ENCODE measurements at regions not wholly inside any gene's neighbourhood (a gene's known extent, or its start where the extent isn't known, plus 50 kb on each side); places are given as distances from the start of the nearest gene placed in this dataset.

DNA sequence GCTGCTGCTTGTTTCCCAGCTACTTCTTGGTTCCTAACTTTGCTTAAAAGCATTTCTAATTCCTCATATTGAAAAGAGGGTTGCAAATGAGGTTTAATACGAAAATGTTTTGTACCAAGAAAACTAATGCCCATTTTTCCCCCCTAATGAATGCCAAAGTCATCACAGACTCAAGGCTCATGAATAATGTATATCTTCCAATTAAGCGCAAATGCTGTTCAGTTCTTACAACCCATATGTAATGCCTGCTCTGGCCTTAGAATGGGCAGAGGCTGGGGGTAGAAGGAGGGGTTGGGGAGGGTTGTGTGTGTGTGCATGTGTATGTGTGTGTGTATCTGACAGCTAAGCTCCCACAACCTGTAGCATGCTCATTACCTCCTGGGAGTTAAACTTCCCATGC, 901.7 kb downstream of the KCNMA1 start:
- H3K27ac ChIP-seq (ENCODE audit: low read depth, low read length), result no peak overlapping the region
- H3K27me3 ChIP-seq (ENCODE audit: insufficient read depth, low read length), result no peaks in the 10 kb centered on the region
- peaks cover 9% of the 10 kb centered on the region; the same call in 1 of the 2 replicates for H3K4me1 ChIP-seq (ENCODE audit: insufficient read depth, low read length)
- no peak overlapping the region for H3K9ac ChIP-seq (ENCODE audit: low read depth, low read length)
- H3K36me3 ChIP-seq (ENCODE audit: insufficient read depth, low read length), result no peaks in the 10 kb centered on the region
- 92% methylated on average over 2 of the region's 2 CpGs for WGBS
- H3K4me3 ChIP-seq (ENCODE audit: low read length), result no peak overlapping the region
- 0 out of 2 replicates have a peak, but pooled peaks cover 4% of the 10 kb centered on the region for H3K9me3 ChIP-seq (ENCODE audit: insufficient read depth, low read depth, low read length)

GRCh38 chr10:76733441-76733936, 904.1 kb downstream of the KCNMA1 start:
- H3K4me1 ChIP-seq (ENCODE audit: insufficient read depth, low read length), result peaks cover under 1% of the 10 kb centered on the region; the same call in 1 of the 2 replicates
- no peaks in the 10 kb centered on the region for H3K27me3 ChIP-seq (ENCODE audit: insufficient read depth, low read length)
- H3K4me3 ChIP-seq (ENCODE audit: low read length), result no peak overlapping the region
- H3K9me3 ChIP-seq (ENCODE audit: insufficient read depth, low read depth, low read length), result 0 out of 2 replicates have a peak, but pooled peaks cover 4% of the 10 kb centered on the region
- no peaks in the 10 kb centered on the region for H3K36me3 ChIP-seq (ENCODE audit: insufficient read depth, low read length)
- WGBS, result 96% methylated on average over 5 of the region's 5 CpGs
- H3K9ac ChIP-seq (ENCODE audit: low read depth, low read length), result no peak overlapping the region
- no peak overlapping the region for H3K27ac ChIP-seq (ENCODE audit: low read depth, low read length)

- 98% methylated on average over 3 of the region's 3 CpGs for WGBS
- no peak overlapping the region for H3K4me3 ChIP-seq (ENCODE audit: low read length)
- no peaks in the 10 kb centered on the region for H3K27me3 ChIP-seq (ENCODE audit: insufficient read depth, low read length)
- no peaks in the 10 kb centered on the region for H3K4me1 ChIP-seq (ENCODE audit: insufficient read depth, low read length)
- no peak overlapping the region for H3K27ac ChIP-seq (ENCODE audit: low read depth, low read length)
- H3K36me3 ChIP-seq (ENCODE audit: insufficient read depth, low read length), result no peaks in the 10 kb centered on the region
- H3K9ac ChIP-seq (ENCODE audit: low read depth, low read length), result no peak overlapping the region
- H3K9me3 ChIP-seq (ENCODE audit: insufficient read depth, low read depth, low read length), result 0 out of 2 replicates have a peak, but pooled peaks cover 4% of the 10 kb centered on the region
These were observed 905.3 kb downstream of the KCNMA1 start for GRCh38 chr10:76732306-76732705.

DNA sequence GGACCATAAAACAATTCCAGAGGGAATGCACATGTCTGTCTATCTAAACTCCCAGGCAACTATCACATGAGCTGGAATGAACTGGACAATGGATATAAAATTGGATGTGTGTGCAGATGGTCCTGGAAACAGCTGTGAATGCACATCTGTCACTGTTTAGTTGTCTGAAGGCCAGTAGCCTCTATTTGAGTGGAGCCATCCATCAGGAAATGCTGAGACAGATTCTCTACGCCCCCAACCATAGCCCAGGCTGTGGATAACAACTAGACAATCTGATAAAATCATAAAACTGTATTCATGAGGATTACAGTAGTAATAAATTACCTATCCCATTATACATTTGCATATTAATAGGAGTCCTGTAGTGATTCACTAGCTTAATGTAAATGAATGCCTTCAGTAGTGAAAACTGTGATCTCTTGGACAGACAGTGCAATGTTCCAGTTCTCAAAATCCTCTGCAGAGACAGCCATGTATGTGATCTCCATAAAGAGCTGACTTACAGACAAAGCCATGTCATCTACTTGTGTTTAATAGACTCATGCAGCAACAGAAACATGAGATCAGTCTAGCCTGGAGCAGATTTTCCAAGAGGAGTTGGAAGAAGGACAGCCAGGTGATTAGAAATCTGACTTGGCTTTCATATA, 907.6 kb downstream of the KCNMA1 start:
- Histone ChIP-seq H3K27ac (ENCODE audit: low read depth, low read length) (no peak overlapping the region), H3K9ac (ENCODE audit: low read depth, low read length) (no peak overlapping the region), H3K4me1 (ENCODE audit: insufficient read depth, low read length) (no peaks in the 10 kb centered on the region), H3K9me3 (ENCODE audit: insufficient read depth, low read depth, low read length) (0 out of 2 replicates have a peak, but pooled peaks cover 4% of the 10 kb centered on the region), H3K36me3 (ENCODE audit: insufficient read depth, low read length) (no peaks in the 10 kb centered on the region), H3K4me3 (ENCODE audit: low read length) (no peak overlapping the region), H3K27me3 (ENCODE audit: insufficient read depth, low read length) (no peaks in the 10 kb centered on the region)
- WGBS, result 86% methylated on average over 1 of the region's 1 CpG

DNA sequence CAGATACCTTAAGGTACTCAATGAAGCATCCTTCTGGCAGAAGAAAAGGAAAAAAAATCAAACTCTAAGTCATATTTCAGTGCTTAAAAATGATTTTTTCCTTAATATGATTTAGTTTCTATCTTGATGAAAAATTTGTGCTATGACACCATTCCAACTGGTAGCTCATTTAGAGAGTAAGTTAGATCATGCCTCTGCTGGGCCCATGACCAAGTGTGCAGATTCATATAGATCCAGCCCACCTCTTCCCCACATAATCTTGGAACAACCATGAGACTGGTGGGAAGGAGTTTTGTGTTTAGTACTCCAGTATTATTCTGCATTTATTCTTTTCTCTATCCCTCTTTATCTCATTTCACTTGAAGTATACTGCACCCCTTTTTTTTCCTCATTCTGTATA, 908.3 kb downstream of the KCNMA1 start:
- Histone ChIP-seq H3K4me1 (ENCODE audit: insufficient read depth, low read length) (0 out of 2 replicates have a peak, but pooled peaks cover under 1% of the 10 kb centered on the region), H3K27me3 (ENCODE audit: insufficient read depth, low read length) (no peaks in the 10 kb centered on the region), H3K36me3 (ENCODE audit: insufficient read depth, low read length) (no peaks in the 10 kb centered on the region), H3K9ac (ENCODE audit: low read depth, low read length) (no peak overlapping the region), H3K27ac (ENCODE audit: low read depth, low read length) (no peak overlapping the region), H3K4me3 (ENCODE audit: low read length) (no peak overlapping the region), H3K9me3 (ENCODE audit: insufficient read depth, low read depth, low read length) (0 out of 2 replicates have a peak, but pooled peaks cover 4% of the 10 kb centered on the region)

DNA sequence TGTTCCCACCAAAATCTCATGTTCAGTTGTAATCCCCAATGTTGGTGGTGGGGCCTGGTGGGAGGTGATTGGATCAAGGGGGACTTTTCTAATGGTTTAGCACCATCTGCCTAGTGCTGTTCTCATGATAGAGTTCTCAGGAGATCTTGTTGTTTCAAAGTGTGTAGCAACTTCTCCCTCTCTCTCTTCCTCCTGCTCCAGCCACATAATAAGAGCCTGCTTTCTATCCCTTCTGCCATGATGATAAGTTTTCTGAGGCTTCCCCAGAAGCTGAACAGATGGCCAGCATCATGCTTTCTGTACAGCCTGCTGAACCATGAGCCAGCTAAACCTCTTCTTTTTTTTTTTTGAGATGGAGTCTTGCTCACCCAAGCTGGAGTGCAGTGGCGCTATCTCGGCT, 910.6 kb downstream of the KCNMA1 start:
- H3K27me3 ChIP-seq (ENCODE audit: insufficient read depth, low read length), result no peaks in the 10 kb centered on the region
- 0 out of 2 replicates have a peak, but pooled peaks cover 4% of the 10 kb centered on the region for H3K9me3 ChIP-seq (ENCODE audit: insufficient read depth, low read depth, low read length)
- no peak overlapping the region for H3K27ac ChIP-seq (ENCODE audit: low read depth, low read length)
- 100% methylated on average over 2 of the region's 2 CpGs for WGBS
- no peak overlapping the region for H3K9ac ChIP-seq (ENCODE audit: low read depth, low read length)
- no peak overlapping the region for H3K4me3 ChIP-seq (ENCODE audit: low read length)
- H3K4me1 ChIP-seq (ENCODE audit: insufficient read depth, low read length), result peaks cover 14% of the 10 kb centered on the region
- no peaks in the 10 kb centered on the region for H3K36me3 ChIP-seq (ENCODE audit: insufficient read depth, low read length)

GRCh38 chr10:76723844-76724243, 913.8 kb downstream of the KCNMA1 start:
- Histone ChIP-seq H3K4me3 (ENCODE audit: low read length) (no peak overlapping the region), H3K36me3 (ENCODE audit: insufficient read depth, low read length) (no peaks in the 10 kb centered on the region), H3K27ac (ENCODE audit: low read depth, low read length) (no peak overlapping the region), H3K9me3 (ENCODE audit: insufficient read depth, low read depth, low read length) (no peaks in the 10 kb centered on the region), H3K4me1 (ENCODE audit: insufficient read depth, low read length) (peaks cover 14% of the 10 kb centered on the region), H3K27me3 (ENCODE audit: insufficient read depth, low read length) (no peaks in the 10 kb centered on the region), H3K9ac (ENCODE audit: low read depth, low read length) (no peak overlapping the region)
- WGBS, result 58% methylated on average over 9 of the region's 9 CpGs

DNA sequence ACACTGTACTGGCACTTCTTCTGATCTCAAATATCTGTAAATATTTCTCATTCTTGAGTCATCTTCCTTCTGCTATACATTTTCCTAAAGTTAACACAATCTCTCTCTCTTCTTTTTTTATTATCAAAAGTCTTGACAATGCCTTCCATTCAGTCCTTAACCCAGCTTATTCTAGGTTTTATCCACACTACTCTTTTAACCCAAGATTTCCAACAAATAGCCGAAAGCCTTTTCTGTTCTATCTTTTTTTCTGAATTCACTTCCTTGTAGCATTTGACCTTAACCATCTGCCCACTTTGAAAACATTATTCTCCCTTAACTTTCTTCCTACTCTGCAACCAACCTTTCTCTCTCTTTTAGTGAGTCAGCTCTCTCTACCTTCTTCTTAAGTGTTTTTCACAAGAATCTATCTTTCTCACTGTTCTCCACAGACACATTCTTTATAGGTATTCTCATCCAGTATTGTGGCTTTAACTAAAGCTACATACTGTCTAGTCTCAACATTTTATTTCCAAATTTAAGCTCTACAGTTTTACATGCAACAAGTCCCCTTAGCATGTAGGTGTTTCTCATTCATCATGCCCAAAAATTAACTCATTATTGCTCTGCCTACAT, 915.6 kb downstream of the KCNMA1 start:
- 95% methylated on average over 1 of the region's 1 CpG for WGBS
- H3K36me3 ChIP-seq (ENCODE audit: insufficient read depth, low read length), result no peaks in the 10 kb centered on the region
- H3K4me1 ChIP-seq (ENCODE audit: insufficient read depth, low read length), result peaks cover 14% of the 10 kb centered on the region
- H3K9me3 ChIP-seq (ENCODE audit: insufficient read depth, low read depth, low read length), result no peaks in the 10 kb centered on the region
- H3K27ac ChIP-seq (ENCODE audit: low read depth, low read length), result no peak overlapping the region
- no peaks in the 10 kb centered on the region for H3K27me3 ChIP-seq (ENCODE audit: insufficient read depth, low read length)
- H3K4me3 ChIP-seq (ENCODE audit: low read length), result no peak overlapping the region
- H3K9ac ChIP-seq (ENCODE audit: low read depth, low read length), result no peak overlapping the region

DNA sequence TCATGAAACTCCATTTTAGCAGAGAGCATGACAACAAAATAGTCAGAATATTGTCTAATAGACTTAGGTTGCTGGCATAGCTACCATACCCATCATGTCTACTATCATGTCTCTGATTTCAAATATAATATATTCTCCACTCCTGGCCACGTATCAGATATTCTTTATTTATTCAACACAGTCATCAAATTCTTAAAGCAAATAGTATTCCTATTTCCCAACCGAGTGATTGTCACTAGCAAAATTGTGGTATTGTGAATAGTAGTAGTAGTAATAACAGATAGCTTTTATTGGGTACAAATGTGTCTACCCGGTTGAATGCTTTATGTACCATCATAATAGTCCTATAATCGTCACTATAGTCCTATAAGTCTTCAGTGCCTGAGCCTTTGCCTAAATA, 918.6 kb downstream of the KCNMA1 start:
- no peak overlapping the region for H3K27ac ChIP-seq (ENCODE audit: low read depth, low read length)
- H3K9ac ChIP-seq (ENCODE audit: low read depth, low read length), result no peak overlapping the region
- H3K27me3 ChIP-seq (ENCODE audit: insufficient read depth, low read length), result no peaks in the 10 kb centered on the region
- no peaks in the 10 kb centered on the region for H3K36me3 ChIP-seq (ENCODE audit: insufficient read depth, low read length)
- peaks cover 11% of the 10 kb centered on the region for H3K4me1 ChIP-seq (ENCODE audit: insufficient read depth, low read length)
- no peaks in the 10 kb centered on the region for H3K9me3 ChIP-seq (ENCODE audit: insufficient read depth, low read depth, low read length)
- WGBS, result 89% methylated on average over 4 of the region's 4 CpGs
- H3K4me3 ChIP-seq (ENCODE audit: low read length), result no peak overlapping the region

- Histone ChIP-seq H3K36me3 (ENCODE audit: insufficient read depth, low read length) (no peaks in the 10 kb centered on the region), H3K27me3 (ENCODE audit: insufficient read depth, low read length) (no peaks in the 10 kb centered on the region), H3K9ac (ENCODE audit: low read depth, low read length) (no peak overlapping the region), H3K27ac (ENCODE audit: low read depth, low read length) (no peak overlapping the region), H3K4me1 (ENCODE audit: insufficient read depth, low read length) (no peaks in the 10 kb centered on the region), H3K4me3 (ENCODE audit: low read length) (no peak overlapping the region), H3K9me3 (ENCODE audit: insufficient read depth, low read depth, low read length) (no peaks in the 10 kb centered on the region)
- WGBS, result no CpG with 5 or more reads among the region's 1 CpG
These were observed 920.5 kb downstream of the KCNMA1 start for GRCh38 chr10:76717141-76717540.

DNA sequence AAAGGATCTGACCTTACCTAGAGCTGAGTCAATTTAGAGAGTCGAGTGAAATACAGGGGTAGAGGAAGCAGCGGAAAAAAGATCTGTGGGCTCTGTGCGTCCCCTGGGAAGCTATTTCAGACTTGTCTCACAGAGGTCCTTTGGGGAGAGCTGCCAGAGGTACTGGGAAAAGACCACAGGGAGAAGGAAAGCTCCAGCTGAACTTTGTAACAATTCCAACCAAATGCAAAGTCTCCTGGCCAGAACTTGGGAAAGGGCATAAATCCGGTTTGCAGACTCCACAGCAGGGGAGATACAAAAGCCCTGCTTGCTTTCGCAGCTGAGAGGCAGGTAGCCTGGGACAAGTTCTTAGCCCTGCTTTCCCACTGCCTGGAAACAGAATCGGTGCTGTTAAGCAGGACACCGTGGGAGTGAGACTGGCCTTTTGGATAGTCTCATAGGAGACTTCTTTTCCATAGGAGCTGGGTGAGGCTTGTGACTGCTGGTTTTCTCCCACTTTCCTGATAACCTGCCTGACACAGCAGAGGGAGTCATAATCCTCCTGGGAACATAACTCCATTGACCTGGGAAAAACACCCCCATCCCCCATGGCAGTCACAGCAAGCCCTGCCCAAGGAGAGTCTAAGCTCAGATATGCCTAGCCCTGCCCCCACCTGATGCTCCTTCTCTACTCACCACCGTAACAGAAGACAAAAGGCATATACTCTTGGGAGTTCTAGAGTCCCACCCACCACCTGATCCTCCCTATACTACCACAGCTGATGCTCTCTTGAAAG, 926.2 kb downstream of the KCNMA1 start:
- Histone ChIP-seq H3K9me3 (ENCODE audit: insufficient read depth, low read depth, low read length) (no peaks in the 10 kb centered on the region; the same call in 1 of the 2 replicates), H3K27ac (ENCODE audit: low read depth, low read length) (no peak overlapping the region), H3K4me1 (ENCODE audit: insufficient read depth, low read length) (peaks cover 8% of the 10 kb centered on the region; the same call in 1 of the 2 replicates), H3K4me3 (ENCODE audit: low read length) (no peak overlapping the region), H3K36me3 (ENCODE audit: insufficient read depth, low read length) (no peaks in the 10 kb centered on the region), H3K27me3 (ENCODE audit: insufficient read depth, low read length) (no peaks in the 10 kb centered on the region), H3K9ac (ENCODE audit: low read depth, low read length) (no peak overlapping the region)
- WGBS, result 75% methylated on average over 8 of the region's 8 CpGs
